ENCODE measurements at regions not wholly inside any gene's neighbourhood (a gene's known extent, or its start where the extent isn't known, plus 50 kb on each side); places are given as distances from the start of the nearest gene placed in this dataset.
"Not testable (repeated sequence)": the region's sequence is repeated elsewhere in the genome, so short reads cannot be mapped to it uniquely, and the experiment has no call there.

DNA sequence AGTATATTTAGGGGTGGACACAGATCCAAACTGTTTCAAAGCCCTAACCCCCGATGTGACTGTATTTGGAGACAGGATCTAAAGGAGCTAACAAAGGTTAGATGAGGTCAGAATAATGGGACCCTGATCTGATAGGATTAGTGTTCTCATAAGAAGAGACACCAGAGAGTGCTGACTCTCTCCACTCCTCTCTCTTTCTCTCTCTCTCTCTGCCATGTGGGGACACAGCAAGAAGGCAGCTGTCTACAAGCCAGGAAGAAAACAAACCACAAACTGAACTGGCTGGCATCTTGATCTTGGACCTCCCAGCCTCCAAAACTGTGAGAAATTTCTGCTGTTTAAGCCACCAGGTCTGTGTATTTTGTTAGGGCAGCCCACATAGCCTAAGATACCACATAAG lies 84.7 kb upstream of the KDM7A start:
- Histone ChIP-seq H3K36me3 (no peaks in the 10 kb centered on the region), H3K9ac (ENCODE audit: low read depth in 2 of 2, low read length in 2 of 2) (no peak overlapping the region), H3K4me1 (peaks cover 8% of the 10 kb centered on the region), H3K9me3 (no peaks in the 10 kb centered on the region), H3K27ac (peak overlapping the region; percentile 64), H3K27me3 (no peaks in the 10 kb centered on the region), H3K4me3 (no peak overlapping the region)
- no peak for DNase-seq
- TF ChIP-seq, protein P1, sequence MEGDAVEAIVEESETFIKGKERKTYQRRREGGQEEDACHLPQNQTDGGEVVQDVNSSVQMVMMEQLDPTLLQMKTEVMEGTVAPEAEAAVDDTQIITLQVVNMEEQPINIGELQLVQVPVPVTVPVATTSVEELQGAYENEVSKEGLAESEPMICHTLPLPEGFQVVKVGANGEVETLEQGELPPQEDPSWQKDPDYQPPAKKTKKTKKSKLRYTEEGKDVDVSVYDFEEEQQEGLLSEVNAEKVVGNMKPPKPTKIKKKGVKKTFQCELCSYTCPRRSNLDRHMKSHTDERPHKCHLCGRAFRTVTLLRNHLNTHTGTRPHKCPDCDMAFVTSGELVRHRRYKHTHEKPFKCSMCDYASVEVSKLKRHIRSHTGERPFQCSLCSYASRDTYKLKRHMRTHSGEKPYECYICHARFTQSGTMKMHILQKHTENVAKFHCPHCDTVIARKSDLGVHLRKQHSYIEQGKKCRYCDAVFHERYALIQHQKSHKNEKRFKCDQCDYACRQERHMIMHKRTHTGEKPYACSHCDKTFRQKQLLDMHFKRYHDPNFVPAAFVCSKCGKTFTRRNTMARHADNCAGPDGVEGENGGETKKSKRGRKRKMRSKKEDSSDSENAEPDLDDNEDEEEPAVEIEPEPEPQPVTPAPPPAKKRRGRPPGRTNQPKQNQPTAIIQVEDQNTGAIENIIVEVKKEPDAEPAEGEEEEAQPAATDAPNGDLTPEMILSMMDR (IDR thresholded peaks at IDR 0.05) = no peak
- intact Hi-C loops (cut with DNase I) = no loop called here

DNA sequence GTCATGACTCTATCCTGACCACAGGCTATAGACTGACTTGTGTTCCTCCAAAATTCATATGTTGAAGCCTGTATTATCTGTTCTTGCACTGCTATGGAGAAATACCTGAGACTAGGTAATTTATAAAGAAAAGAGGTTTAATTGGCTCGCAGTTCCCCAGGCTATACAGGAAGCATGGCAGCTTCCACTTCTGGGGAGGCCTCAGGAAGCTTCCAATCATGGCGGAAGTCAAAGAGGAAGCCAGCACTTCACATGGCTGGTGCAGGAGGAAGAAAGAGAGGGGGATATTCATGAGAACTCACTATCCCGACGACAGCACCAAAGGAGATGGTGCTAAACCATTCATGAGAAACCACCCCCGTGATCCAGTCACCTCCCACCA lies 84.3 kb upstream of the KDM7A start:
- no peak for DNase-seq
- peak overlapping the region; percentile 64 for H3K27ac ChIP-seq
- H3K27me3 ChIP-seq = no peaks in the 10 kb centered on the region
- H3K4me3 ChIP-seq = no peak overlapping the region
- H3K4me1 ChIP-seq = peaks cover 8% of the 10 kb centered on the region
- intact Hi-C loops (cut with DNase I) = no loop called here
- TF ChIP-seq, protein P1 (IDR thresholded peaks at IDR 0.05) = no peak
- no peaks in the 10 kb centered on the region for H3K36me3 ChIP-seq
- H3K9ac ChIP-seq (ENCODE audit: low read depth in 2 of 2, low read length in 2 of 2) = peak overlapping the region in 1 of 2 donors; percentile 82
- H3K9me3 ChIP-seq = no peaks in the 10 kb centered on the region

DNA sequence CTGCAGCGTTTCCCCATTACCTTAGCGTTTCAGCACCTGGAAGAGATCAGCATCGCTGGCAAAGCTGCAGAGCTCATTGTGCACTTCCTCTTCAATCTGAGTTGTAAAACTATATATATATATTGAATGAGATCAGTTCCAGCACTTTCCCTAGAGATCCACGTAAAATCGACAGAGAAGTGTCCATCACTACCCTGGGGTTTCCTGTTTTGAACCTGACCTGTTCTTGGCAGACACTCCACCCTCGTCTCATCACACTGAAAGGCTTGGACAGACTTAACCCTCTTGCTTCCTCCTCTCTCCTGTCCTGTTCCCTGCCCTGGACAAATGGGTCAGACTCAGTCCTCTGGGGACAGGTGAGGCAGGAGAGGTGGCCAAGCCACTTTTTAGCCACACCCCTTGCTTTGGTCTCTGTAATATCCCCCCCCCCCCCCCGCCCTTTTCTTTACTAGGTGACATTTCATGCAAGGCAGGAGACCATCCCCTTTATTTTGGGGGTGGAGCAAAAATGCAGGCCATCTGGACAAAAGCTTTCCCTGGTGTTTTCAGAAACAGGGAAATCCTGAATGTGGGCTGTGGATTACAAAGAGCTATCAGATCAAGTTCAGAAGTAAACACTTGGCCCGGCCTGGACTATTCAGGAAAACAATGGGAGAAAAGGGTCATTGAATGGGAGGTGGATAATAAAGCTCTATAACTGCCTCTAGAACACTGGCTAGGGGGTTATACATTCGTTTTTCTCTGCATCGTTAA lies 83.7 kb upstream of the KDM7A start:
- H3K9ac ChIP-seq (ENCODE audit: low read depth in 2 of 2, low read length in 2 of 2) = peak overlapping the region; percentile 46 to 82
- TF ChIP-seq, protein P1 (IDR thresholded peaks at IDR 0.05) = no peak
- peak; percentile 50 for DNase-seq
- no peaks in the 10 kb centered on the region for H3K36me3 ChIP-seq
- peak overlapping the region; percentile 64 for H3K27ac ChIP-seq
- H3K4me1 ChIP-seq = peaks cover 8% of the 10 kb centered on the region
- H3K4me3 ChIP-seq = peak overlapping the region; percentile 22
- no peaks in the 10 kb centered on the region for H3K9me3 ChIP-seq
- intact Hi-C loops (cut with DNase I) = no loop called here
- no peaks in the 10 kb centered on the region for H3K27me3 ChIP-seq

DNA sequence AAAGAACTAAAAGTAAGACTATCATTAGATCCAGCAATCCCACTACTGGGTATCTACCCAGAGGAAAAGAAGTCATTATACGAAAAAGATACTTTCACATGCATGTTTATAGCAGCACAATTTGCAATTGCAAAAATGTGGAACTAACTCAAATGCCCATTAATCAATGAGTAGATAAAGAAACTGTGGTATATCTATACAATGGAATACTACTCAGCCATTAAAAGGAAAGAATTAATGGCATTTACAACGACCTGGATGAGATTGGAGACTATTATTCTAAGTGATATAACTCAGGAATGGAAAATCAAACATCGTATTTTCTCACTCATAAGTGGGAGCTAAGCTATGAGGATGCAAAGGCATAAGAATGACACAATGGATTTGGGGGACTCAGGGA lies 80.5 kb upstream of the KDM7A start:
- H3K36me3 ChIP-seq; DNase-seq; H3K9ac ChIP-seq (ENCODE audit: low read depth in 2 of 2, low read length in 2 of 2); H3K27ac ChIP-seq; H3K9me3 ChIP-seq; H3K27me3 ChIP-seq; H3K4me3 ChIP-seq; intact Hi-C loops (cut with DNase I); H3K4me1 ChIP-seq: not testable (repeated sequence)

DNA sequence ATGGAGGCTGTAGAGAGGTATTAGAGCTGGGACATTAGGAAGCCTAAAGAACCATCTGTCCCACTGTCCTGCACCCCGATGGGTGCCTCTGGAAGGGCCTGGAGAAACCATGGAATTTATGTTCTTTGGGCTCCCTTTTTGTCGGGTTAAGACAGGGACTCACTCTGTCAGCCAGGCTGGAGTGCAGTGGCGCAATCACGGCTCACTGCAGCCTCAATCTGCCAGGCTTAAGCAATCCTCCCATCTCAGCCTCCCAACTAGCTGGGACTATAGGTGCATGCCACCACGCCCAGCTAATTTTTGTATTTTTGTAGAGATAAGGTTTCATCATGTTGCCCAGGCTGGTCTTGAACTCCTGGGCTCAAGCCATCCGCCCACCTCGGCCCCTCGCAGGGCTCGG lies 78.2 kb upstream of the KDM7A start:
- H3K4me3 ChIP-seq; H3K27ac ChIP-seq; DNase-seq; H3K9ac ChIP-seq (ENCODE audit: low read depth in 2 of 2, low read length in 2 of 2); H3K36me3 ChIP-seq; H3K27me3 ChIP-seq; H3K9me3 ChIP-seq; H3K4me1 ChIP-seq; intact Hi-C loops (cut with DNase I): not testable (repeated sequence)

DNA sequence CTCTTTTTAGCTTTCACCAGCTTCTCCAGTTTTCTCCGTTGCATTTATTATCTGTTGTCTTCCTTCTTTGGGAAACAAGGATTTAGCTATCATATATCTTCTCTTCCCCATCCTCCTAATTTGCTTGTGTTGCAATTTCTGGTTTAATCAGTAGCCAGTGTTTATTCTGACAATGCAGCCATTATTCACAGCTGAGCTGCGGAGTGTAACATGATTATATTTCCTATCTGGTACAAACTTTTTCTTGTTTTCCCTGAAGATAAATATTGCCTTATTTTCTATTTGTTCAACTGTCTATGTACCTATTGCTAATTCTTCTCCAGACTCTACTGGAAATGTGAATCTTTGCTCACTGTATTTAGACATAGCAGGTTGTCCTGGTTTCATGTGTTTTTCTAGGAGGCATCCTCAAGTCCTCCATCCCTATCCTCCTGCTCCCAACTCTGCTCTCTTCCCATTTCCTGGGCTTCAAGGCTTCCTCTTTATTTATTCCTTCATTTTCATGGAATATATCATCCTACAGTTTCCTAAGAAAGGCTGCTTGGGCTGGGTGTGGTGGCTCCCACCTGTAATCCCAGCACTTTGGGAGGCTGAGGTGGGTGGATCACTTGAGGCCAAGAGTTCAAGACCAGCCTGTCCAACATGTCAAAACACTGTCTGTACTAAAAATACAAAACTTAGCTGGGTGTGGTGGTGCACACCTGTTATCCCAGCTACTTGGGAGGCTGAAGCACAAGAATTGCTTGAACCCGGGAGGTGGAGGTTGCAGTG lies 72.4 kb upstream of the KDM7A start:
- no peaks in the 10 kb centered on the region for H3K4me1 ChIP-seq
- peak overlapping the region; percentile 8 for H3K27ac ChIP-seq
- DNase-seq = no peak
- H3K27me3 ChIP-seq = no peaks in the 10 kb centered on the region
- H3K36me3 ChIP-seq = no peaks in the 10 kb centered on the region
- TF ChIP-seq, protein P1 (IDR thresholded peaks at IDR 0.05) = no peak
- intact Hi-C loops (cut with DNase I) = no loop called here
- no peak overlapping the region for H3K4me3 ChIP-seq
- H3K9ac ChIP-seq (ENCODE audit: low read depth in 2 of 2, low read length in 2 of 2) = no peak overlapping the region
- no peaks in the 10 kb centered on the region for H3K9me3 ChIP-seq

Measured in colonic mucosa (tissue), 4 donors.